Stimulated activated CD8-positive, alpha-beta memory T cell treated with anti-CD3 and anti-CD28 coated beads, Interleukin-15, amount 100 ng/mL, for 24 hours (primary cell): ENCODE measurements at regions not wholly inside any gene's neighbourhood (a gene's known extent, or its start where the extent isn't known, plus 50 kb on each side); places are given as distances from the start of the nearest gene placed in this dataset.
"Not testable (repeated sequence)": the region's sequence is repeated elsewhere in the genome, so short reads cannot be mapped to it uniquely, and the experiment has no call there.

Experiments used
- DNase-seq: peaks from one replicate; pipeline ENCODE4 v3.0.0-alpha.2; 2020; ENCODE audit warnings: low read depth

DNA sequence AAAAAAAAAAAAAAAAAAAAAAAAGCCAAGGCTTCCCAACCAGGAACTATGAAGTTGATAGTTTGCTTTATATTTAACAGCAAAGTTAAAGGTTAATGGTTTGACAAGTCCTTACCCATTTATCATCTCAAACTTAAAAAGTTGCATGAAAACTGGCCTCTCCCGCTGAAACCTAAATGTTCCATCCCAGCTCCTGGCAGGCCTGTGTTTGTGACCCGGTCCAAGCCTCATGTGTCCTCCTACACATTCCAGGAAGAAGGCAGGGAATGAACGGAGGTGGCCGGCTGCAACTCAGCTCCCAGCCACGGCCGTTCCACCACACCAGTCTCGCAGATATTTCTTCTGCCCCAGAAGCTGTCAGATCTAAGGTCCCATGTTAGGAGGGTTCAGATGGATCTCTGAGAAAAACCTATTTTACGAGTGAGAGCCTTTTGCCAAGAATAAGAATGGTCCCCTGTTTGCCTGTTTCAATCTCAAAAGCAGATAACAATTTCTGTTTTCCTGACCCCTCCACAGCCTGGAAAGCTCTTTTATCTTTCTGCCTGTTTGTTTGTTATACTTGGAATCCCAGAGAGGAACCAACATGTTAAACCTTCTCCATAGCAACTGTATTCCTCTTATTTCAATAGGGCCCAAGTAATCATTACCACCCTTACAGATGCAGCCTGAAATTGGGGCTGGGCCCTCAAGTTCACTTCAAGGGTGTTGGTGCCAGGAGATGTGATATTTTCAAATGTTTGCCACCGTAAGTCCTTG, 56.5 kb downstream of the KCTD12 start:
- DNase-seq: no peak

- DNase-seq: no peak
Measured at GRCh38 chr13:76828316-76828741, 57.9 kb downstream of the KCTD12 start.

DNA sequence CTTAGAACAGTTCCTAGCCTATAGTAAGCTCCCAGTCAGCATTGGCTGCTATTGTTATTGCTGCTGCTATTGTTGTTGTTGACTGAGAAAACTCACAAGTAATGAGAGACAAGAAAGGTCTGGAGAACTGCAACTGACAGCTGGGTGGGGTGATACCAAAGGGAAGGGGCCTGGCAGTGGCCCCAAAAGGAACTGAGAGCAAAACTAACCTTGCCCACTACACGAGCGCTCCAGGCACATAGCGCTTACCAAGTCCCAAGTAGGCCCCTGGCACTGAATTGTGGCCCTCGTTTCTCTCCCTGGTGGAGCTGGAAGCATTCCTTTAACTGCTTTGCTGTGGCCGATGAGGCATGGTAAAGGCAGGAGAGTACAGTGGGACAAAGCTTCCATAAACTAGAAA, 59.7 kb downstream of the KCTD12 start:
- no peak for DNase-seq

GRCh38 chr13:76825430-76825829, 60.8 kb downstream of the KCTD12 start:
- DNase-seq: no peak

DNA sequence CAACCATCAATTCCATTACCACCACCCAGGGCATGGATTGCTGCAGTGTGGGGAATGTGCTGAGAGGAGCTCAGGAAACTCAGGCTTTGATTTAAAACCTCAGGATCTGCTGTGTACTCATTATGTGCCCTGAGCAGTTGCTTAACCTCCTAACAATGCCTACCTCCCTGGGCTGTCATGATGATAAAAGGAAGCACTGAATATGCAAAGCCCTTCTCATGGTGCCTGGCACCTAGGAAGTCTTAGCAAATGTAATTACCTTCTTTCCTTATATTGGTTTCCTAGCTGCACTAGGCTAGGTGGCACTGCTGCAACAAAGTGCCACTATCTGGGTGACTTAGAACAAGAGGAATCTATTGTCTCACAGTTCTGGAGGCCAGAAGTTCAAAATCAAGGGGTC, 62.2 kb downstream of the KCTD12 start:
- no peak for DNase-seq

GRCh38 chr13:76822698-76823267, 63.4 kb downstream of the KCTD12 start:
- DNase-seq: no peak

GRCh38 chr13:76821222-76821621, 65.0 kb downstream of the KCTD12 start:
- DNase-seq: not testable (repeated sequence)

- DNase-seq: no peak
Measured at GRCh38 chr13:76820759-76821158, 65.4 kb downstream of the KCTD12 start.

- no peak for DNase-seq
Measured at GRCh38 chr13:76816394-76816793, 69.8 kb downstream of the KCTD12 start.

DNA sequence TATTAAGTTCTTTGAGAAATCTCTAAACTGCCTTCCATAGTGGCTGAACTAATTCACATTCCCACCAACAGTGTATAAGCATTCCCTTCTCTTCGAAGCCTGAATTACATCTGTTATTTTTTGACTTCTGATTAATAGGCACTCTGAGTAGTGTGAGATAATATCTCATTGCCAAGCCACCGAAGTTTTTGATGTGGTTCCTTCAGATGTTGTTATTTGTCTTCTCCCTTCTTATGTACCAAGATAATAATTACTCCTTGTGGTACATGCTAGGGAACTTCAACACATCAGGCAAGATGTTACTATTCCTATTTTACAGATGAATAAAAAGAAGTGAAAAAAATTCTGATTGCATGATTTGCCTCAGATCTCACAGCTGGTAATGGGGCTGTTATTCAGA, 70.9 kb downstream of the KCTD12 start:
- DNase-seq: no peak

DNA sequence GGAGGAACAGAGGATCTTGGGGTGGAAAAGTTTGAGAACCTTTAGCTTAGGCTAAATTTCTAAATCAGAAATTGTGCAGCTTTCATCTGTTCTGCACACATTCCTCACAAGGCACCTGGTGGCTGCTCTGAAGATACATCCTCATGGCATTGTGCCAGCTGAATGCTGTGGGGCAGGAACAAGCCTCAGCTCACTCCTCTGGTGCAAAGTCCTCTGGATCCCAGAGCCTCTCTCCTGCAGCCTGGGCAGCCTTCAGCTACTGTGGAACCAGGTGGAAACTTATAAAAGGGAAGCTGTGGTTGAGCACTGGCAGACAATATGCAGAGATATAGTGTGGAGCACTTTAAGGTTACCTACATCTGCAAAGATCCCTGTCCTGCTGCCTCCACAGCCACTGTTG, 72.3 kb downstream of the KCTD12 start:
- no peak for DNase-seq

DNA sequence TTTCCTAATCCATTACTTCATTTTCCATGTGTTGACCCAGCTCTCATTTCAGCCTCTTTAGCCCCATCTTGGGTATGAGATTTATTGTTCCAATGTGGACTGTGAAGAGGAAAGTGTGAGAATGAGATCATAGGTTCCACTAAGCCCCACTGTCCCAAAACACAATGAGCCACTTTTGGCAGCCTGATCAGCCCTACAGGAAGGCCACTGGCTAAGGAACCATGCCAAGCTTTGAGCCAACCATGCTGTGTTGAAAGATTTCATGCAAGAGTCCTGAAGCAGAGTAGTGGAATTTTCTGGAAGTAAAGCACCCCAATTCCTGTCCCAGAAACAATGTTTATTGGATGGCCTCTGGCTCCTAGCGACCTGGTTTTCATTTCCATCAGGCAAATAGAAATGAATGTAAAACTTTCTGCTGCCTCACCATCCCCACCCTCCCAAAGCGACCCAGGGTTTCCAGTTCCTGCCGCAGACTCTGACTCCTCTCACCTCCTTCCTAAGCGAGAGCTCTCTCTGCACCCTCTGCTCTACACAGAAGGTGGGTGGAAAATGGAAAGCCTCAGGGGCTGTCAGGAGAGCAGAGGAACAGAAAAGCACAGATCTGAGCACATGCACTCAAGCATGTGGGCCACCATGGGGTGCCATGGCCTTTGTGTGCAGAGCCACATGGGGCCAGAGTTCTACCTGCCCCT, 73.1 kb downstream of the KCTD12 start:
- no peak for DNase-seq

- DNase-seq: no peak
Measured at GRCh38 chr13:76812206-76812897, 73.9 kb downstream of the KCTD12 start.

DNA sequence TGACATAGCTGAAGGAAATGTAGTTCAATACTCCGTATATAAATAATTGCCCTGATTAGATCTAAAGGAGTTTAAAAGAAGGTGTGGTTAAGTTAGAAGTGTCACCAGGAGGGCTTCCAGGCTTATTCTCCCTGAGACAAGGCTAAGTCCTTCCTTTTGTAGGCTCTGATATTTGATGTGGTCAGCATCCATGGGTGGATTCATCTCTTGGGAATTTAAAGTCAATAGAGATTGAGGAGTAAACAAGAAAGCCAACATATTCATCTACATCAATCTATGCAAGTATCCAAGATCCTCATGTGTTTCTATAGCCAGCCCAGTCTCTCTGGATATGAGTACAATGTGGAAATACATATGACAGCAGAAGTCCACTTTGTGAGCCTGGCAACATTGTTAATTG, 76.8 kb downstream of the KCTD12 start:
- no peak for DNase-seq

GRCh38 chr13:76808927-76809326, 77.3 kb downstream of the KCTD12 start:
- no peak for DNase-seq

GRCh38 chr13:76804801-76805200, 81.4 kb downstream of the KCTD12 start:
- DNase-seq: no peak

DNA sequence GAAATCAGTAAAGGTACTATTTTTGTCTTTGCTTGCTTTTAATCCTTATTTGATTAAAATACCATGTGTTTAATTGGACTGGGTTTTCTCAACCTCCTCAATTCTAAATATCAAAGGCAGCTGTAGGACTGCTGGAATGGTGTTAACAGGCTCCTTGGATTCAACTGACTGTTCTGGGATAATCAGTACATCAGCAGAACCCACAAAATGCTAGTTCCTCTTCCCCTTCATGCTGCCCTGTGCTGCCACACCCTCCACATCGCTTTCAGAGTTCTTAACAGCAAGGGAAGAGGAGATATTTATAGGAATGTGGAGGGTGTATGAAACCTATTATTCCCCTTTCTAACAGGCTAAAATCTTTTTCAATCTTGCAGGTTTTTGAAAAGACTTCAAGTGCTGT, 82.4 kb downstream of the KCTD12 start:
- no peak for DNase-seq

DNA sequence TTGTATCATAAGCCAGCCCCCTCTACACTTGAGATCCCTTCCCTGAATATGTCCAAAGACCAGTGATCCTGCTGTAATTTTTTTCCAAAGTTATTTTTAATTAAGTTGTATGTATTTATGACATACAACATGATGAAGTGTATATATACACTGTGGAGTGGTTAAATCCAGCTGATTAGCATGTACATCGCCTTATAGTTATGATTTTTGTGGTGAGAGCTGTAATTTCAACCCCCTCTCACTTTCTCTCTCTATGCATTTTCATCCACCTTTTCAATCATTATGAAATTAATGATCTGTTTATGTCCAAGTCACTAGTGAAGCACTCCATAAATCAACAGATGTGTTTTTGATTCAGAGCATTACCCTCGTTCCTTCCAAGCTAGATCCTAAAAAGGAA, 85.3 kb downstream of the KCTD12 start:
- no peak for DNase-seq

GRCh38 chr13:76799696-76800095, 86.5 kb downstream of the KCTD12 start:
- DNase-seq: no peak

- DNase-seq: no peak
Measured at GRCh38 chr13:76798037-76798436, 88.2 kb downstream of the KCTD12 start.

DNA sequence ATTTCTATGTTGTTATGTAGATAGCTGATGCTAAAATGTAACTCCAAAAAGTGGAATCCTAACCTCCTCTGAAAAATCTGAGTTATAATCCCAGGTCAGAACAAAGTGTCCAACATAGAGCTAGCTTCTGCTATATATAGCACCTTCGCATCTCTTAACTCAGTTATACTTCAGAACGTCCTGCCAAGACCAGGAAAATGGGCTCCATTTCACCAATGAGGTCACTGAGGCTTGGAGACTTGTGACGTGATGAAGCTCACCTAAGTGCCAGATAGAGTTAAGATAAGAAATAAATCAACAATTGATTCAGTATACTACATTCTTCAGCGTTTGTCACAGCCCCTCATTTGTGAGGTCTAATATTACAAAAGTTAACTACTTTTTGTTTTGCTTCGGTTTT, 88.8 kb downstream of the KCTD12 start:
- no peak for DNase-seq

GRCh38 chr13:76796851-76797250, 89.4 kb downstream of the KCTD12 start:
- no peak for DNase-seq
